HepG2 (cell line): ENCODE measurements at regions not wholly inside any gene's neighbourhood (a gene's known extent, or its start where the extent isn't known, plus 50 kb on each side); places are given as distances from the start of the nearest gene placed in this dataset.

Source experiments
- ATAC-seq: fragments of 200-7000 bp; cut with Tn5 transposase; 3 replicates; pipeline ENCODE4 v1.9.1; 2020; ENCODE audit warnings: mild to moderate bottlenecking, moderate library complexity
- BruUV-seq: library from RNA; stranded (reverse); fragments of 400-500 nt; replicated peaks from 2 replicates; lab custom pipeline; 2021; lab: Mats Ljungman, UMichigan
- CTCF ChIA-PET: fragments of 300-600 bp; formaldehyde crosslinking; extraction: SDS; loops from one replicate; lab custom pipeline; 2021; ENCODE audit warnings: low total read pairs, inconsistent platforms, low intra/inter-chr PET ratio; lab: Yijun Ruan, JAX
- POLR2A ChIA-PET: fragments of 350-600 bp; sonication (Branson Sonifier 250); formaldehyde crosslinking; loops from one replicate; lab custom pipeline; 2020; ENCODE audit warnings: antibody characterized with exemption, inconsistent platforms; lab: Yijun Ruan, JAX
- DNase-seq: peaks from one replicate; pipeline ENCODE4 v3.0.0-alpha.2; 2015; ENCODE audit warnings: low spot score
- FAIRE-seq: peaks from 3 replicates; lab custom pipeline; 2011; peaks lifted over from hg19 to GRCh38; lab: Jason Lieb, UNC
- H2AFZ ChIP-seq: one replicate; pipeline ENCODE4 v1.6.1; 2011; ENCODE audit warnings: low read length, inconsistent platforms
- H3K27ac ChIP-seq: fragments of 300-600 bp; 3 replicates; pipeline ENCODE4 v1.8.0; 2011; ENCODE audit warnings: mixed run types, mild to moderate bottlenecking, mixed read lengths, low read length, inconsistent platforms; ENCODE audit not compliant: insufficient read depth; ENCODE audit errors: extremely low read length
- H3K27me3 ChIP-seq, 2 experiments: fragments of 200-600 bp in 1 of 2; 2 replicates in 1 of 2; 3 replicates in 1 of 2; pipeline versions ENCODE4 v1.6.0 to v1.8.0; 2011; ENCODE audit warnings: low read length in 2 of 2, mild to moderate bottlenecking in 2 of 2, moderate library complexity in 2 of 2, inconsistent platforms in 1 of 2; ENCODE audit not compliant: insufficient read depth in 2 of 2, control insufficient read depth in 1 of 2
- H3K36me3 ChIP-seq, 2 experiments: fragments of 200-600 bp in 1 of 2; replicated peaks in 1 of 2; 2 replicates in 1 of 2; 3 replicates in 1 of 2; pipeline versions ENCODE4 v1.5.1 to v1.8.0; 2011; ENCODE audit warnings: low read length in 2 of 2, inconsistent platforms in 1 of 2; ENCODE audit not compliant: insufficient read depth in 2 of 2, control insufficient read depth in 1 of 2
- H3K4me1 ChIP-seq: 2 replicates; pipeline ENCODE4 v1.5.1; 2012; ENCODE audit warnings: low read length, inconsistent platforms; ENCODE audit not compliant: insufficient read depth
- H3K4me2 ChIP-seq: 2 replicates; pipeline ENCODE4 v1.6.0; 2011; ENCODE audit warnings: low read depth, low read length, inconsistent platforms
- H3K4me3 ChIP-seq, 3 experiments: fragments of 200-600 bp in 1 of 3; sonication (generic), shearing (Covaris generic) in 1 of 3; replicated peaks in 1 of 3; 2 replicates each; pipeline ENCODE4 v1.5.1; 2011 to 2016; ENCODE audit warnings: low read length in 3 of 3, inconsistent platforms in 2 of 3, low read depth in 2 of 3, mild to moderate bottlenecking in 2 of 3, control low read depth in 1 of 3, mixed read lengths in 1 of 3; ENCODE audit not compliant: insufficient read depth in 1 of 3
- H3K79me2 ChIP-seq: one replicate; pipeline ENCODE4 v1.6.1; 2011; ENCODE audit warnings: low read length, inconsistent platforms; ENCODE audit not compliant: insufficient read depth
- H3K9ac ChIP-seq: 2 replicates; pipeline ENCODE4 v1.6.0; 2011; ENCODE audit warnings: mild to moderate bottlenecking, low read depth, low read length, inconsistent platforms; ENCODE audit not compliant: insufficient read depth
- H3K9me3 ChIP-seq: 2 replicates; pipeline ENCODE4 v1.5.1; 2012; ENCODE audit warnings: mild to moderate bottlenecking, low read length
- H4K20me1 ChIP-seq: 2 replicates; pipeline ENCODE4 v1.6.0; 2011; ENCODE audit warnings: inconsistent platforms, mild to moderate bottlenecking, low read length, moderate library complexity; ENCODE audit not compliant: insufficient read depth
- MAFK ChIP-seq, 2 experiments: IDR thresholded peaks in 1 of 2; conservative IDR thresholded peaks in 1 of 2; 2 replicates each; pipeline ENCODE4 v1.6.1; 2011; ENCODE audit warnings: improper control_type of control experiment in 2 of 2, low read length in 2 of 2
- ZNF687 ChIP-seq: sonication (generic); formaldehyde crosslinking; IDR thresholded peaks from 2 replicates; pipeline ENCODE4 v1.5.1; 2020; ENCODE audit warnings: mild to moderate bottlenecking, missing genetic modification reagents, moderate library complexity
- WGBS: methylation state at CpG from one replicate; pipeline ENCODE4 v1.1.6; 2017; ENCODE audit warnings: low lambda C conversion rate; 5-methylcytosine and 5-hydroxymethylcytosine counted together
- in situ Hi-C: cut with HindIII; loops from 2 replicates; pipeline ENCODE4 v1.10.0; 2017; ENCODE audit warnings: low pct_unique_long_range_greater_than_20kb; ENCODE audit not compliant: extremely low pct_ligation_motif_present
- intact Hi-C: fragments of 100-400 bp; cut with micrococcal nuclease; formaldehyde crosslinking; loops from one replicate; pipeline ENCODE4 v1.10.0; 2022; ENCODE audit not compliant: unreplicated experiment

GRCh38 chr3:106130384-106131198 lies 261.8 kb upstream of the CBLB start:
- Histone ChIP-seq H3K27ac (no peak overlapping the region), H3K36me3 (no peaks in the 10 kb centered on the region), H2AFZ (no peak overlapping the region), H3K9me3 (no peaks in the 10 kb centered on the region), H3K79me2 (no peaks in the 10 kb centered on the region), H3K4me1 (no peaks in the 10 kb centered on the region), H3K4me3 (no peak overlapping the region), H3K9ac (no peak overlapping the region), H3K27me3 (no peaks in the 10 kb centered on the region), H3K4me2 (no peak overlapping the region), H4K20me1 (no peaks in the 10 kb centered on the region)
- ATAC-seq (no peak), FAIRE-seq (no peak), DNase-seq (no peak)
- 1% methylated on average over 2 of the region's 2 CpGs for WGBS
- ChIA-PET CTCF (no interaction called here), POLR2A (no interaction called here)
- TF ChIP-seq ZNF687 (CRISPR knock-in tag) (no peak), MAFK (conservative IDR thresholded peaks at IDR 0.05 in 1 of 2, IDR thresholded peaks at IDR 0.05 in 1 of 2; ENCODE audit: low read length in 2 of 2) (peak in 1 of 2 experiments; percentile 28; a peak in 1 of 4 replicates)
- BruUV-seq, result no TSS peak
- intact Hi-C loops (no loop called here), in situ Hi-C loops (no loop called here)
